ENCODE measurements at regions not wholly inside any gene's neighbourhood (a gene's known extent, or its start where the extent isn't known, plus 50 kb on each side); places are given as distances from the start of the nearest gene placed in this dataset.

- no peak for DNase-seq (ENCODE audit: low read depth, low spot score)
- no peak overlapping the region for H3K4me3 Mint-ChIP-seq
- no peaks in the 10 kb centered on the region for H3K36me3 Mint-ChIP-seq (ENCODE audit: low read depth)
- no peaks in the 10 kb centered on the region for H3K27me3 Mint-ChIP-seq (ENCODE audit: low read depth)
- no peak for TF ChIP-seq CTCF (conservative IDR thresholded peaks at IDR 0.05)
- no peak overlapping the region for H3K27ac Mint-ChIP-seq (ENCODE audit: unreplicated experiment)
- peaks cover 6% of the 10 kb centered on the region for H3K9me3 Mint-ChIP-seq
- H3K4me1 Mint-ChIP-seq, result no peaks in the 10 kb centered on the region
These were observed 837.8 kb upstream of the LRRN3 start for GRCh38 chr7:110253093-110253492.

- no peak for TF ChIP-seq CTCF (conservative IDR thresholded peaks at IDR 0.05)
- H3K36me3 Mint-ChIP-seq (ENCODE audit: low read depth), result no peaks in the 10 kb centered on the region
- no peak overlapping the region for H3K4me3 Mint-ChIP-seq
- DNase-seq (ENCODE audit: low read depth, low spot score), result no peak
- H3K27me3 Mint-ChIP-seq (ENCODE audit: low read depth), result no peaks in the 10 kb centered on the region
- no peaks in the 10 kb centered on the region for H3K4me1 Mint-ChIP-seq
- H3K9me3 Mint-ChIP-seq, result peaks cover 6% of the 10 kb centered on the region
- H3K27ac Mint-ChIP-seq (ENCODE audit: unreplicated experiment), result no peak overlapping the region
These were observed 833.3 kb upstream of the LRRN3 start for GRCh38 chr7:110257673-110258072.

GRCh38 chr7:110262251-110262650 is 828.7 kb upstream of the LRRN3 start:
- H3K27ac Mint-ChIP-seq (ENCODE audit: unreplicated experiment), result no peak overlapping the region

GRCh38 chr7:110264288-110264687 is 826.6 kb upstream of the LRRN3 start:
- Mint-ChIP-seq H3K4me3 (no peak overlapping the region), H3K9me3 (no peaks in the 10 kb centered on the region), H3K27me3 (ENCODE audit: low read depth) (no peaks in the 10 kb centered on the region), H3K4me1 (no peaks in the 10 kb centered on the region), H3K36me3 (ENCODE audit: low read depth) (no peaks in the 10 kb centered on the region), H3K27ac (ENCODE audit: unreplicated experiment) (no peak overlapping the region)
- DNase-seq (ENCODE audit: low read depth, low spot score), result no peak
- no peak for TF ChIP-seq CTCF (conservative IDR thresholded peaks at IDR 0.05)

More at GRCh38 chr7:110262251-110262650, 828.7 kb upstream of the LRRN3 start:
- Mint-ChIP-seq H3K27me3 (ENCODE audit: low read depth) (no peaks in the 10 kb centered on the region), H3K36me3 (ENCODE audit: low read depth) (no peaks in the 10 kb centered on the region), H3K4me1 (no peaks in the 10 kb centered on the region), H3K9me3 (peaks cover 2% of the 10 kb centered on the region), H3K4me3 (no peak overlapping the region)
- no peak for TF ChIP-seq CTCF (conservative IDR thresholded peaks at IDR 0.05)
- DNase-seq (ENCODE audit: low read depth, low spot score), result no peak

- Mint-ChIP-seq H3K4me3 (no peak overlapping the region), H3K9me3 (no peaks in the 10 kb centered on the region), H3K27me3 (ENCODE audit: low read depth) (no peaks in the 10 kb centered on the region), H3K4me1 (no peaks in the 10 kb centered on the region), H3K36me3 (ENCODE audit: low read depth) (no peaks in the 10 kb centered on the region), H3K27ac (ENCODE audit: unreplicated experiment) (no peak overlapping the region)
- DNase-seq (ENCODE audit: low read depth, low spot score), result no peak
- TF ChIP-seq CTCF (conservative IDR thresholded peaks at IDR 0.05), result no peak
These were observed 809.6 kb upstream of the LRRN3 start for GRCh38 chr7:110281362-110281761.

GRCh38 chr7:110283056-110283455 is 807.9 kb upstream of the LRRN3 start:
- Mint-ChIP-seq H3K9me3 (no peaks in the 10 kb centered on the region), H3K27ac (ENCODE audit: unreplicated experiment) (no peak overlapping the region), H3K27me3 (ENCODE audit: low read depth) (no peaks in the 10 kb centered on the region), H3K36me3 (ENCODE audit: low read depth) (no peaks in the 10 kb centered on the region), H3K4me1 (no peaks in the 10 kb centered on the region), H3K4me3 (no peak overlapping the region)
- no peak for DNase-seq (ENCODE audit: low read depth, low spot score)
- no peak for TF ChIP-seq CTCF (conservative IDR thresholded peaks at IDR 0.05)

Measured in neural crest cell (in vitro differentiated cells).